Embryonic facial prominence (tissue), 1 donor: ENCODE measurements at regions not wholly inside any gene's neighbourhood (a gene's known extent, or its start where the extent isn't known, plus 50 kb on each side); places are given as distances from the start of the nearest gene placed in this dataset.

Source experiments
- DNase-seq: peaks from one replicate; pipeline ENCODE4 v3.0.0-alpha.2; 2016; ENCODE audit errors: extremely low spot score

GRCh38 chr7:125668321-125668993 lies 738.8 kb upstream of the POT1 start:
- no peak for DNase-seq

DNA sequence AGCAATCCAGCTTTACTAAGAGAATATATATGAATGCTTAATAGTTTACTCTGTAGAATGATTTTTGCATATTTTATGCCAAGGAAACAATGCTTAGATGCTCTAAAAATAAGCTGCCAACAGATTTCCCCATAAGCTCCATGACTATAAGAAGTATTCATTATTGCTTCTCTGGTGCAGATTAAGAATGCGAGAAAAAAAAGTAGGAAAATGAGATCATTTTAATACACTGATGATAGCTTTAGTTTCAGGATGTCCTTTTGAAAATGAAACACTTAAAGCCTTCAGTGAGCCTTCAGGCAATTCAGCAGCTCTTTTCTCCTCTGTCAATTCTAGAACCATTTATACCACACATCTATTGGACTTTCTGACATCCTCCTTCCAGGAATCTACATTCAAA lies 735.0 kb upstream of the POT1 start:
- DNase-seq: no peak

- no peak for DNase-seq
Observed at GRCh38 chr7:125663961-125664360, 734.3 kb upstream of the POT1 start.

- no peak for DNase-seq
Observed at GRCh38 chr7:125661677-125662076, 732.1 kb upstream of the POT1 start.

GRCh38 chr7:125661006-125661405 lies 731.4 kb upstream of the POT1 start:
- no peak for DNase-seq

DNA sequence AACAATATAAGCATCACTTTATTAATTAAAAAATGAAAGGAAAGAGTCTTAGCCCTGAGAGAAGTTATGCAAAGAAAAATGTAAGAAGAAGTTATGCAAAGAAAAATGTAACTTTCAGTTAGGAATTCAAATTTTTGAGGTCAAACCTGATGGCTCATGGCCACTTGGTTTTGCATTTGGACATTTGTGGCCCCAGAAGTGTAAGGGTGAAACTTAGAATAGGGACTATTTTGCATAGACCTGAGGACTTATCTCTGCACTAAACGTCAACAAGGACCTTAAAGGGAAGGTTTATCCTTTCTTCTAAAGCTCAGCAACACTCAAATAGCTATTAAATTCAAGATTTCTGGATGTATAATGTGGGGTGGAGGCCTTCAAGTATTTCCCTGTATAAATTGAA lies 724.5 kb upstream of the POT1 start:
- no peak for DNase-seq

DNA sequence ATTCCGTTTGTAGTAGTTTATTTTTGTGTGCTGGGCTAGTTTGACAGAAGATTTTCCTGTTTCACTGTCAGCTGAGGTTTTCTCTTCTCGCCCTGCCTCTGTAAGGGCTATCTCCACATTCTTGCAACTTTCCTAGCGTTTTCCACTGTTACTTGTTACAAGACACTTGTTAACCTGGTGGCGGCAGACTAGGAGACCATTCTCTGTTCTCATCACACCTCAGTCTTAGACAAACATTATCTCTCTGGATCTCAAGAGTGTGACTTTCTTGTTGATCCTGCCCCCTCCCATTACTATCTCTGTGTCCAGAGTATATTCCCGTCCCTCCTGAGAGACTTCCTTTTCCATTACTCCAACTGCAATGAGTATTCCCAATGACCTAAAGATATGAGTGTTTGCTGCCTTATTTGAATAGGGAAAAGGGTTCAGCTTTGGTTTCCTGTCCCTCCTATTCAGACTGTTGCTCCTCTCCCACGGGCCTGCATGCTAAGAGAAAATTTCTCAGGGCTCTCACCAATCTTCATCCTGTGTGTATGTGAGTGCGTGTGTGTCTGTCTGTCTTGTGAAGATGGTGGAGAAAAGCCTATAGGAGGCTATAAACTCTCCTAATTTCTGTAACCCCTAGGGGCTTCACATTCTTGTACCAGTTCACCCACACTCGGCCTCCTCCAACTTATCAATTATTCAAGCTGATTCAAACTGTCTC lies 722.4 kb upstream of the POT1 start:
- no peak for DNase-seq

DNA sequence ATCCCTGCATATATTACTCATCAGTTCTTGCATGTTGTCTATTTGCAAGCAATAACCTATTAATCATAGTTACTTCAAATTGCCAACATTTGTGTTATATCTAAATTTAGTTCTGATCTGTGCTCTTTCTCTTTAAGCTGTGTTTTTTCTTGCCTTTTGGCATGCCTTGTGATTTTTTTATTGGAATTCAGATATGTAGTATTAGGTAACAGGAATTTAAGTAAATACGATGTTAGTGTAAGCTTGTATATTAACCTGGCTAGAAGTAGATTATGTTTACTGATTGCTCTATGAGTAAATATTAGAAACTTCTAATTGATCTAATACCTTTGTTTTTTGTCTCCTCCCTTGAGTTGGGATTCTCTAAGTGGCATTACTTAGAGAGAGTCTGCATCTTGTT lies 718.9 kb upstream of the POT1 start:
- DNase-seq: no peak

- no peak for DNase-seq
Observed at GRCh38 chr7:125645770-125646169, 716.1 kb upstream of the POT1 start.

DNA sequence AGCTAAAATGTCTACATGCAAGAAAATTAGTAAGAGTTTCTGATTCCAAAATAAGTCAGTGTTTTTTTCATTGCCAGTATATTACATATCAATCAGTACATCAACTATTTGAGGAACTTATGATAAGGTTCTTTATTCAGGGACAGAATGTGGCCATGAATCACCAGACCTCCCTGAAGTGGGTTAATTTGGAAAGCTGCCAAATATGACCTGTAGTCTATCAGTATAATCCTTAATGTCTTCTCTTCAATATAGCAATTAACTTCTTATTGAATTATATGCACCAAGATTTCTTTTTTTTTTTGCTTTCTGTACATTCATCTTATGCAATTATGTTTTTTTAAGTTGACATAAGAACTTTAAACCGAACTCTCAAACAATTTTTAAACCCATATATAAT lies 714.5 kb upstream of the POT1 start:
- DNase-seq: no peak

GRCh38 chr7:125643302-125643701 lies 713.7 kb upstream of the POT1 start:
- DNase-seq: no peak

DNA sequence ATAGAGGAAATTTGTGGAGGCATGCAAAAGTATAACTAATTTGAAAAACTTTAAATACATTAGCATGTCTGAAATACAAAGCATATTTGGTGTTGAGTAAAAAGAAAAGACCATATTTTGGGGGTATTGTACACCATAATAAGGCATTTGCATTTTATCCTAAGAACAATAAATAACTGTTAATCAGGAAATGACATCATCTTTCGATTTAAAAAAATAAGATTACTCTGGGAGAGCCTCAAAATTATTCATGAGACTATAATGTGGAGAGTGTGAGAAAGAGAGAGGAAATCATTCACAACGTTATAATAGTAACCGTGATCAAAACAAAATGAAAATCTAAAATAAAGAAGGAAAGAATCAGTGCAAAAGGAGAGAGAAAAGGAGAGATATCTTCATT lies 712.3 kb upstream of the POT1 start:
- no peak for DNase-seq

- DNase-seq: no peak
Observed at GRCh38 chr7:125636320-125636962, 706.8 kb upstream of the POT1 start.

DNA sequence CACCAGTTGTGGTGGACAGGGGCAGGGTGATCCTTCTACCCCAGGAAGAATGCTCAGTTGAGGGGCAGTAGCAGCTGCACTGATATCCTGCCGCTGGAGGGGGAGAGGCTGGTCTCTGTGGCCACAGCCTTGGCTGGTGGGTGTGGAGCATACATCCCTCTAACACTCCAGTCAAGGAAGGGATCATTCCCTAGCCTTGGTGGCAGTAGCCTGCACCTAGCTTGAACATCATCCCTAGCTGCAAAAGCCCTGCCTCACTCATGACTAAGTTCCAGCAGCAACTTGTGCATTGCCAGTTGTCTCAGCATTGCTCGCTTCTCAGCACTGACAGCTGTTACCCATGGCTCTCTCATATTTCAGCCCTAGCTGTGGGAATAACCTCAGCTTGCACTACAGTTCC lies 688.9 kb upstream of the POT1 start:
- no peak for DNase-seq

GRCh38 chr7:125611582-125611981 lies 682.0 kb upstream of the POT1 start:
- no peak for DNase-seq

DNA sequence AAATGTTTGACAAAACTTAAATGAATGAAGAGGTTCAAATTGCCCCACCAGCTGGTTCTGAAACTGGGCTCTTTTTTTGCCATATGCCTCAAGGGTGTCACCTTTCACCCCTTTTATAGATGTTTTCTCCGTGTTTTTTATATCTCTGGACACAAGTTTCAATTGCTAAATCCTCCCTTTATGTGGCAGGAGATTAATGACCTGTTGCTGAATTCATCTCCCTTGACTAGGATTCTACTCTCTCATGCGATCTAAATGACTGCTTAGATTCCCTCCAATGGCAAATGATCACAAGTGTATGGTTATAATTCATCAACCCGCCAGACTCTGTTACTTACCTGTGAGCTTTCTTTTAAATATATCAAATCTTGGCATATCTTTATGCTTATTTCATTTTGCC lies 677.0 kb upstream of the POT1 start:
- DNase-seq: no peak

GRCh38 chr7:125605241-125605640 lies 675.6 kb upstream of the POT1 start:
- DNase-seq: no peak

- no peak for DNase-seq
Observed at GRCh38 chr7:125602441-125602840, 672.8 kb upstream of the POT1 start.

- no peak for DNase-seq
Observed at GRCh38 chr7:125599387-125599786, 669.8 kb upstream of the POT1 start.

GRCh38 chr7:125592331-125592730 lies 662.7 kb upstream of the POT1 start:
- no peak for DNase-seq

- no peak for DNase-seq
Observed at GRCh38 chr7:125573126-125573525, 643.5 kb upstream of the POT1 start.

- no peak for DNase-seq
Observed at GRCh38 chr7:125572414-125572813, 642.8 kb upstream of the POT1 start.

GRCh38 chr7:125568799-125569198 lies 639.2 kb upstream of the POT1 start:
- no peak for DNase-seq
